Stimulated activated naive B cell treated with anti-CD40 and anti-IgM and Interleukin-4, amounts not matched to agents 10 μg/mL and 1 μg/mL and 100 μg/mL, for 72 hours (primary cell): ENCODE measurements at regions not wholly inside any gene's neighbourhood (a gene's known extent, or its start where the extent isn't known, plus 50 kb on each side); places are given as distances from the start of the nearest gene placed in this dataset.

Experiments
- ATAC-seq, 2 donors: fragments of 150-1000 bp; cut with Tn5 transposase; replicated peaks; 2 replicates each; pipeline ENCODE4 v1.10.0; 2021; ENCODE audit warnings: moderate library complexity in 1 of 2
- DNase-seq: peaks from one replicate; pipeline ENCODE4 v3.0.0; 2021
- H3K27ac Mint-ChIP-seq: one replicate; pipeline ENCODE4 v1.8.0; 2022; ENCODE audit warnings: mild to moderate bottlenecking, mixed read lengths
- H3K27me3 Mint-ChIP-seq, 2 donors: one replicate each; pipeline ENCODE4 v1.8.0; 2022; ENCODE audit warnings: mixed read lengths in 2 of 2
- H3K36me3 Mint-ChIP-seq, 2 donors: one replicate each; pipeline ENCODE4 v1.8.0; 2022; ENCODE audit warnings: mixed read lengths in 2 of 2, mild to moderate bottlenecking in 1 of 2
- H3K4me1 Mint-ChIP-seq, 2 donors: one replicate each; pipeline ENCODE4 v1.8.0; 2022; ENCODE audit warnings: mixed read lengths in 2 of 2, mild to moderate bottlenecking in 1 of 2
- H3K4me3 Mint-ChIP-seq, 2 donors: one replicate each; pipeline ENCODE4 v1.8.0; 2022; ENCODE audit warnings: mild to moderate bottlenecking in 2 of 2, mixed read lengths in 2 of 2, moderate library complexity in 1 of 2
- H3K9me3 Mint-ChIP-seq, 2 donors: one replicate each; pipeline ENCODE4 v1.8.0; 2022; ENCODE audit warnings: mixed read lengths in 2 of 2, mild to moderate bottlenecking in 1 of 2

DNA sequence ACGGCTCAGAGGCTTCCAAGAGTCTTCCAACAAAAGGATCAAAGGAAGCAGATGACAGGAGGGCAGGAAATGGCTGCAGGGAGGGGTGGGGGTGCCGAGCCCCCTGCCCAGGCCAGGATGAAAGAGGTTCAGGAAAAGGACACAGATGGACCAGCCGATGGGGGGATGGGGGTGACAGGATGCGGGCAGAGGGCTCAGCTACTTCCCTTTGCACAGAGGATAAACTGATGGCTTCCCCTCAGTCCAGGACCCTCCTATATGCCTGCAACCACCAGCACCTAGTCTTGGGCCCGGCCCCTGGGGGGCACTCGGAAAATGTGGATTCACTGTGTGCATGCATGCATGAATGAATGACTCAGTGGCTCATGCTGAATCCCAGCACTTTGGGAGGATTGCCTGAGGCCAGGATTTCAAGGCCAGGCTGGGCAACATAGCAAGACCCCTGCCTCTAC is 148.2 kb downstream of the C9orf50 start:
- Mint-ChIP-seq H3K9me3 (peaks cover 0 to 2% of the 10 kb centered on the region in 2 donors), H3K27ac (no peak overlapping the region), H3K27me3 (peaks cover 43 to 45% of the 10 kb centered on the region in 2 donors), H3K36me3 (peaks cover 0 to 2% of the 10 kb centered on the region in 2 donors), H3K4me3 (no peak overlapping the region), H3K4me1 (peaks cover 0 to 5% of the 10 kb centered on the region in 2 donors)
- ATAC-seq (no peak), DNase-seq (no peak)

DNA sequence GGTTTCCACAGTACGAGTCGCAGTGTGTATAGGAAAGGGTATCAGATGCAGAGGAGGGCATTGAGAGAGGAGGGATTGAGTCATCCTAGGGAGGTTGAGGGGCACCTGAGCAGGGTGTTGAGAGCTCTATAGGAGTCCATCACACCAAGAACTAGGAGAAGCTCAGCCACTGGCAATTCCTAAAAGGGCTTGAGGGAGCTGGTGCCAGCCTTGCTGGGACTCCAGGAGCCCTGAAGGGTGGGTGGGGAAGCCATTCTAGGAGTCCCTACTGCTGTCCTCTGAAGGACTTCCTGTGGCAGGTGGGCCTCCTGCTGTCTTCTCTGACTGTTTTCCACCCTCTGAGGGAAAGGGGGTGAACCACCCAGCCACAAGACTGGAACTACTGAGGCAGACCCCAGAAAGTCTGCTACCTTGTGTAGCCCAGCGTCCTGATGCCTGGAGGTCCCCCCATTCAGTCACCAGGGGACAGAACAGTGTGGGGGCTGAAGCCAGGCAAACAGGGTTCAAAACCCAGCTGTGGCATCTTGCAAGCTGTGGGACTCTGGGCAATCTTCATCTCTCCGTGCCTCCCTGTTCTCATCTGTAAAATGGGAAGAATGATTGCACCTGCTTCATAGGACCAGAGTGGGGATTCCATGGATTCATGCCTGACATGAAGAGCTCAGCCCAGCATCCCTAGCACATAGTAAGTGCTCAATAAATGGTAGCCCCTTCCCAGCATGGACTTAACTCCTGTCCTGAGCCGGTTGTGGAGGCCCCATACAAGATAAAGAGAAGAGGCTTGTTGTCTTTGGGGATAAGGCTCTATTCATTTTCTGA is 149.5 kb downstream of the C9orf50 start:
- DNase-seq, result no peak

DNA sequence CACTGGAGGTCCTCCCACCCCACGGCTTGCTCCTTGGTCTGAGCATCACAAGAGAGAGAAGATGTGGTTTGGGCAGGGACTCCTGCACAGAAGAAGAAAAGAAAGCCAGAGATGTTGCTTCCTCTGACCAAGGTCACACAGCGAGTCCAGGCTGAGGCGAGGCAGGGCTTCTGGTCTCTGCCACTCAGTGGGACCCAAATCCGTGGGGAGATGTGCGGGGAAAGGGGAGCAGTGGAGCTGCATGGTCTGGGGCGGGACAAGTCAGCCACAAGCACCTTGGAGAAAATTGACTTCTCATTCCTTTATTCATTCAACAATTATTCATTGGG is 150.9 kb downstream of the C9orf50 start:
- peaks cover 50 to 51% of the 10 kb centered on the region in 2 donors for H3K27me3 Mint-ChIP-seq
- ATAC-seq, result no peak

More for the DNA sequence above, 149.5 kb downstream of the C9orf50 start:
- ATAC-seq, result no peak
- Mint-ChIP-seq H3K9me3 (peaks cover 0 to 2% of the 10 kb centered on the region in 2 donors), H3K36me3 (peaks cover 0 to 2% of the 10 kb centered on the region in 2 donors), H3K27me3 (peaks cover 45 to 46% of the 10 kb centered on the region in 2 donors), H3K27ac (no peak overlapping the region), H3K4me1 (peaks cover 0 to 5% of the 10 kb centered on the region in 2 donors), H3K4me3 (no peak overlapping the region)

DNA sequence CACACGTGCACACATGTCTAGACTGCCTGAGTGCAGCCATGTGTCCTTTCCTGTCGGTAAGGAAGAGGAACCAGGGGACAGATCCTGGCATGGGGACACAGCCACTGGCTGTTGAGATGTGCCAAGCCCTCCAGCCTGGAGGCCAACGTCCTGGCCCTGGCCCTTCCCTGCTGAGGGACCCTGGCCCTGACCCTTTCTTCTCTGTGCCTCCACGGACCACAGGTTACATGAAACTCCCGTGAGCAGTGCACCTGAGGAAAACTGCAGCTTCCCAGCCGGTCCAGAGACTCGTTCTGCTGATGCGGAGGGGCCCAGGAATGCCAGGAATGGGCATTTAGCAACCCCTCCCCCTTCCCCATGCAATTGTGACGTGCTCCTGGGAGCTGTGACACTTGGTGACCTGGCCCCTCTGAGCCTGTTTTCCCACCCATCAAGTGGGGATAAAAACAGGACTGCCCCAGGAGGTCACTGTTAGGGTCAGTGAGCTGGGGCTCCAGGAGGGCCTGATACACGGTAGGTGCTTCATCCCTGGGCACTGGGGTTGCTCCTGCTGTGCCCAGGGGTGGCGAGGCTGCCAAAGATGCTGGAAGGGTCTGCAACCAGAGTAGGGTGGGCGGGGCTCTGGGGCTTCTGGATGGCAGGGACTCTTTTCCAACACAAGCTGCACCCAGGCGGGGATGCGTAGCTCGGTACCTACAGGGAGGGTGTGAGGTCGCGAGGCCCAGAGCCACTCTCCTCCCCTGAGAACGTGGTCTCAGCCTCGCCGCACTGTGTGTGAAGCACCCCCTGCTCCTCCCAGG is 151.5 kb downstream of the C9orf50 start:
- Mint-ChIP-seq H3K4me1 (peaks cover 0 to 5% of the 10 kb centered on the region in 2 donors), H3K36me3 (peaks cover 0 to 2% of the 10 kb centered on the region in 2 donors)

More for the DNA sequence above, 150.9 kb downstream of the C9orf50 start:
- H3K36me3 Mint-ChIP-seq, result peaks cover 0 to 2% of the 10 kb centered on the region in 2 donors
- H3K4me1 Mint-ChIP-seq, result peaks cover 0 to 5% of the 10 kb centered on the region in 2 donors
- no peak overlapping the region for H3K4me3 Mint-ChIP-seq
- DNase-seq, result no peak
- no peak overlapping the region for H3K27ac Mint-ChIP-seq
- H3K9me3 Mint-ChIP-seq, result peaks cover 0 to 2% of the 10 kb centered on the region in 2 donors

DNA sequence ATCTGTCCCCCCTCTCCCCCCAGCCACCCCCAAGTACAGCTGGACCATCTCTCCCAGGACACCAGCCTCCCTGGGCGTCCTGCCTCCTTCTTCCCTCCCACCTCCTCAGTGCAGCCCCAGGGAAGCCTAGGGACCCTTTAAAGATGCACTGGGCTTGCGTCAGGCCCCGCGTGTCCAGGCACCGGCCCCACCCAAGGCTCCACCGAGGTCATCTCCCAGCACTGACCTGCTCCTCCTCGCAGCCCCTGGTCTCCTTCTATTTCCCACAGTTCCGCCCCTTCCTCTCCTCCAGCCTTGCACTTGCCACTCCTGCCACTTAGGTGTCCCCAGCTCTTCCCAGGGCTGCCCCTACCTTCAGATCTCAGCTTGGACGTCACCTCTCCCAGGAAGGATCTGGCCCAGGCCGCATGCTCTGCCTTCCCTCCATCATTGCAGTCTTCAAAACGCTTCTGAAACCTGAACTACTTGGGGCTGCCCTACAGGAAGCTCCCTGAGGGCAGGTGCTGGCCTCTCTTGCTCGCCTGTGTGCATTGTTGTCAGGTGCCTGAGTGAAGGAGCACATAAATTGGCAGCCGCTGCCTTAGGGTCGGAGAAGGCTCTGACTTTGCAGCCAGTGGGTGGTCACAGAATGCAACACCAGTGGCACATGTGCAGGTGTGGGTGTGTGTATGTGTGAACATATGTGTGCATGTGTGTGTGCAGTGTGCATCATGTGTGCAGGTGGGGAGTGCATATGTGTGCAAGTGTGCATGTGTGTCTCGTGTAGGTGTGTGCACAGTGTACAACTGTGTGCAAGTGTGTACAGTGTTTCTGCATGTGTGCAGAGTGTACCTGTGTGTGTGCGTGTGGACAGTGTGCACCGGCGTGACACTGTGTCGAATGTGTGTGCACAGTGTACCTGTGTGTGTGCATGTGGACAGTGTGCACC is 152.9 kb downstream of the C9orf50 start:
- DNase-seq (no peak), ATAC-seq (no peak)
- peaks cover 31 to 40% of the 10 kb centered on the region in 2 donors for H3K27me3 Mint-ChIP-seq
- no peaks in the 10 kb centered on the region for H3K9me3 Mint-ChIP-seq
- H3K27ac Mint-ChIP-seq, result no peak overlapping the region
- H3K4me1 Mint-ChIP-seq, result peaks cover 0 to 5% of the 10 kb centered on the region in 2 donors
- H3K4me3 Mint-ChIP-seq, result no peak overlapping the region
- no peaks in the 10 kb centered on the region for H3K36me3 Mint-ChIP-seq

More for the DNA sequence above, 151.5 kb downstream of the C9orf50 start:
- Mint-ChIP-seq H3K27ac (no peak overlapping the region), H3K4me3 (no peak overlapping the region), H3K9me3 (peaks cover 0 to 2% of the 10 kb centered on the region in 2 donors), H3K27me3 (peaks cover 44 to 51% of the 10 kb centered on the region in 2 donors)
- DNase-seq (no peak), ATAC-seq (no peak)

GRCh38 chr9:129467004-129467588 is 153.8 kb downstream of the C9orf50 start:
- no peak for DNase-seq
- H3K27ac Mint-ChIP-seq, result no peak overlapping the region
- peaks cover 0 to 5% of the 10 kb centered on the region in 2 donors for H3K4me1 Mint-ChIP-seq
- no peaks in the 10 kb centered on the region for H3K36me3 Mint-ChIP-seq
- ATAC-seq, result no peak
- H3K9me3 Mint-ChIP-seq, result no peaks in the 10 kb centered on the region
- no peak overlapping the region for H3K4me3 Mint-ChIP-seq
- H3K27me3 Mint-ChIP-seq, result peaks cover 22 to 34% of the 10 kb centered on the region in 2 donors

DNA sequence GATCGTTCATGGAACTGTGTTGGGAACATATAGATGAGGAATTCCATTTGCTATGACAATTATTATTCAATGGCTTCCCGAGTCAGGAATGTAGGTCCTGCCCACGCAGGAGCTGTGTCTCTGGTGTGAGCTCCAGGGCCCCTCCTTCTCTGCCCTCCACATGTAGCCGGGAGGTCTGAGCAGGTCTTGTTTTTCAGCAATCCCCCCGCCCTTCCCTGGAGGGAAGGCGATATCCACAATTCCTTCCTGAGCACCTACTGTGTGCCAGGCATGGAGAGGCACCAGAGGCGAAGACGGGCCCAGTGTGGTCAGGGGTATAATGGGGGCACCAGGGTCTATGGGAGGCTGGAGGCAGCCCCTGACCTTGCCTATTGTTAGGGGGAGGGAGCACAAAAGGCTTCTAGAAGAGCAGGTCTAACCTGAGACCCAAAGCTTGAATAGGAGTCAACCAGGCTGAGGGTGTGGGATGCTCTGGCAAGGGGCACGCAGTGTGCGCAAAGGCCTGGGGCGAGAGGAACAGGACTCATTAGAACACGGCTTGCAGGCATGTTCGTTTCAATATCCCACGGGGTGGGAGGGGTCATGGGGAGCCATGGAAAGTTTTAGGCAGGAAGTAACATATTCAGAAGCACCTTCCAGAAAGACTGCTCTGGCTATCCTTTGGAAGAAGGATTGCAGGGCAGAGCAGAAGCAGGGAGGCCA is 154.9 kb downstream of the C9orf50 start:
- peaks cover 20 to 25% of the 10 kb centered on the region in 2 donors for H3K27me3 Mint-ChIP-seq
- peaks cover 0 to 3% of the 10 kb centered on the region in 2 donors for H3K4me1 Mint-ChIP-seq
- H3K9me3 Mint-ChIP-seq, result no peaks in the 10 kb centered on the region
- no peak overlapping the region for H3K4me3 Mint-ChIP-seq
- no peak overlapping the region for H3K27ac Mint-ChIP-seq
- ATAC-seq (no peak), DNase-seq (no peak)
- no peaks in the 10 kb centered on the region for H3K36me3 Mint-ChIP-seq

- ATAC-seq (no peak), DNase-seq (no peak)
- peaks cover 20 to 23% of the 10 kb centered on the region in 2 donors for H3K27me3 Mint-ChIP-seq
- peaks cover 3 to 7% of the 10 kb centered on the region in 2 donors for H3K4me1 Mint-ChIP-seq
- H3K4me3 Mint-ChIP-seq, result no peak overlapping the region
- no peaks in the 10 kb centered on the region for H3K9me3 Mint-ChIP-seq
- no peaks in the 10 kb centered on the region for H3K36me3 Mint-ChIP-seq
- no peak overlapping the region for H3K27ac Mint-ChIP-seq
Observed at GRCh38 chr9:129464972-129465833, 155.7 kb downstream of the C9orf50 start.

GRCh38 chr9:129463994-129464393 is 156.9 kb downstream of the C9orf50 start:
- H3K27ac Mint-ChIP-seq, result peak overlapping the region; percentile 25
- ATAC-seq (no peak), DNase-seq (no peak)
- H3K4me3 Mint-ChIP-seq, result no peak overlapping the region
- H3K36me3 Mint-ChIP-seq, result no peaks in the 10 kb centered on the region
- no peaks in the 10 kb centered on the region for H3K9me3 Mint-ChIP-seq
- peaks cover 13 to 18% of the 10 kb centered on the region in 2 donors for H3K27me3 Mint-ChIP-seq
- peaks cover 3 to 16% of the 10 kb centered on the region in 2 donors for H3K4me1 Mint-ChIP-seq

GRCh38 chr9:129463477-129463876 is 157.4 kb downstream of the C9orf50 start:
- Mint-ChIP-seq H3K9me3 (no peaks in the 10 kb centered on the region), H3K27ac (no peak overlapping the region), H3K4me1 (peaks cover 3 to 21% of the 10 kb centered on the region in 2 donors), H3K27me3 (peaks cover 13% of the 10 kb centered on the region in 2 donors), H3K4me3 (no peak overlapping the region), H3K36me3 (no peaks in the 10 kb centered on the region)
- ATAC-seq (no peak), DNase-seq (no peak)

DNA sequence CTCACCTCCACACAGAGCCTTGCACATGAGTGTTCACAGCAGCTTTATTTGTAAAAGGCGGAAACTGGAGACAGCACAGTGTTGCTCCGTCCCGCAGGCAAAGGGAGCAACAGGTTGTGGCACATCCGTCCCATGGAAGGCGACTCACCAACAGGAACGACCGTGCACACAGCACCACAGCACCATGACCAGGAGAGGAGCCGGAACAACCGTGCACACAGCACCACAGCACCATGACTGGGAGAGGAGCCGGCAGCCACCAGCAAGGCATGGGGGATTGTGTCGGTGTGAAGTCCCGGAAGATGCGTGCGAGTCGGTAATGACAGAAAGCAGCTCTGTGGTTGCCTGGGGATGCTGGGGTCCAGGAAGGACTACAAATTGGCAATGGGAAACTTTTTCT is 158.5 kb downstream of the C9orf50 start:
- Mint-ChIP-seq H3K27ac (no peak overlapping the region), H3K4me1 (peaks cover 9 to 27% of the 10 kb centered on the region in 2 donors), H3K9me3 (peaks cover under 1 to 1% of the 10 kb centered on the region in 2 donors), H3K4me3 (no peak overlapping the region), H3K36me3 (no peaks in the 10 kb centered on the region), H3K27me3 (peaks cover 6 to 13% of the 10 kb centered on the region in 2 donors)
- ATAC-seq, result no peak
- no peak for DNase-seq
